Suppressor macrophage treated with lipopolysaccharide for 4 hours (primary cell): ENCODE measurements at regions not wholly inside any gene's neighbourhood (a gene's known extent, or its start where the extent isn't known, plus 50 kb on each side); places are given as distances from the start of the nearest gene placed in this dataset.

Experiments used
- DNase-seq: peaks from one replicate; pipeline ENCODE4 v3.0.0-alpha.2; 2020

DNA sequence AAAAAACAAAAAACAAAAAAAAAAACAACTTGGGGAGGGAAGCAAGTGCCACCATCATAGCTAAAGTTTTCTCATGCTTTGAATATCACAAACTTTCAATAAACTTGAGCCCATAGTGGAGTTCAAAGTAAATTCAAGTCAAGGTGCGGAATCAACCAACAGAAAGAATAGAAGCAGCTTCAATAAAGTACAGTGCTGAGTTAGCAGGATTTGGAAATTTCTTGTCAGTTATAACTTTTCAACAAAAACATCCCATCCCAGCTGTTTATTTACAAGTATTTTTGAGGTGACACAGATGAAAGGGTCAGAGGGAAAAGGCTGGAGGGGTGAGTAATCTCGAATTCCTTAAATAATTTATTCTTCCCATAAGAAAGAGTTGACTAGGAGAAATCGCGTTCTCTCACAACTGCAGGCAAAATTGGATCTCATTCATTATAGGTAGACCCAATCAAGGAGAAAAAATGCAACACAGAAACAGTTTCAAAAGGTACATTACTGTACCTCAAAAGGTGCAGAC is 477.4 kb upstream of the RASGRP1 start:
- DNase-seq: no peak

- DNase-seq: no peak
Measured at GRCh38 chr15:39051626-39052322, 487.2 kb upstream of the RASGRP1 start.

GRCh38 chr15:39052323-39052705 is 487.7 kb upstream of the RASGRP1 start:
- no peak for DNase-seq

DNA sequence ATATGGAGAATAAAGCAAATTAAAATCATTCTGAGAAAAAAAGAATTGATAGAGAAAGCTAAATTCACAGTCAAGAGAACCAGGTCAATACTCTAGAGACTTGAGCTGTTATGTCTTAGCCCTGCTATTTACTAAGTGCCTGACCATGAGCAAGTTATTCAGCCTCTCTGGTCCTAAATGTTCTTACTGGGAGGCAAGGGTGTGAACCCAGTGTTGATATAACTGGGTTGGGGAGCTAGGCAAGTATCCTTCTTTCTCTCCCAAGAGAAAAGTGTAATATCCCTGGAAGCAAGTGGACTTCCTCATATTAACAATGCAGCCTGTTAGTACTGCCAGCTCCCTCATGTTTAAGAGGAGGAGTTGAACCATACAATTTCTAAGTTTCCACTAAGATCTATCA is 488.9 kb upstream of the RASGRP1 start:
- no peak for DNase-seq

DNA sequence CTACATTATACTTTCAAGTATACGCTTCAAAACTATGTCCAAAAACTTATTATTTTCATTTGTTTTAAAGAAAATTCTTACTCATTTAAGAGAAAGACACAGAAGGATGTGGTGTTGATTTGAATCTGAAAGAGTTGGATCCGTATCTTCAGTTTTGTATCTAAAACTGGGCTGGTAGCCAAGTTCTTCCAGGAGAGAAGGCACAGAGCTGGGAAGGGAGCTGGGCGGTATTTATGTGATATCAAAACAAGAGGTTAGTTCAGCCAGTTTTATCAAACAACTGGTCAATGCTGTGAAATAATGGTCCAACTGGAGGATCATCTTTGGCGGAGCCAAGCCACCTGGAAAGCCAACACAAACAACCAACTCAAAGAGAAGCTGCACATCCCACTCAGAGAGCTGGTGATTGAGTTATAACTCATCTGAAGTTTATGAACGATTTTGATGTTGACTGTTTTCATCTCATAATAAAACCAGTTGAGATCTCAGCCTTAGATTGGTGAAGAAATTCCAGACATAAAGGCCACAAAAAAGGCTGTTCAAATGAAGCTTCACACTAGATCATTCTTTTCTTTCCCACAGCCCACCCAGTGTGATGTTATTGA is 489.6 kb upstream of the RASGRP1 start:
- DNase-seq: no peak

DNA sequence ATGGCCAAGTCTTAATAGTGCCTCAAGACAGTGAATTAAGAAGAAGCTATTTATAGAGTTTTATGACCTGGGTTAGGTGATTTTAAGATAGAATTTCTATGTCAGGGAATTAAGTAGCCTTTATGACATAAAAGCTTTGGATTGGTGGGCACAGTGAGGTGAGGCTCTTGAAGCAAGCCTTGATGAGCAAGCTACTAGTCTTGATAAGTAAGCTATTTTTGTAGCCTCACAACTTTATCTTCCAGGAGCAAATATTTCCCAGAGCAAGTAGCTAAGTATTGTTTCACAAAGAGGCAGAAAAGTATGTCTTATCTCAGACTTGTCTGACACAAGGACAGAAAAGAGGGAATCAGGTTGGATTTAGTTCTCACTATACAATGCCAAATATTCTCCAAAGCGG is 491.7 kb upstream of the RASGRP1 start:
- no peak for DNase-seq

DNA sequence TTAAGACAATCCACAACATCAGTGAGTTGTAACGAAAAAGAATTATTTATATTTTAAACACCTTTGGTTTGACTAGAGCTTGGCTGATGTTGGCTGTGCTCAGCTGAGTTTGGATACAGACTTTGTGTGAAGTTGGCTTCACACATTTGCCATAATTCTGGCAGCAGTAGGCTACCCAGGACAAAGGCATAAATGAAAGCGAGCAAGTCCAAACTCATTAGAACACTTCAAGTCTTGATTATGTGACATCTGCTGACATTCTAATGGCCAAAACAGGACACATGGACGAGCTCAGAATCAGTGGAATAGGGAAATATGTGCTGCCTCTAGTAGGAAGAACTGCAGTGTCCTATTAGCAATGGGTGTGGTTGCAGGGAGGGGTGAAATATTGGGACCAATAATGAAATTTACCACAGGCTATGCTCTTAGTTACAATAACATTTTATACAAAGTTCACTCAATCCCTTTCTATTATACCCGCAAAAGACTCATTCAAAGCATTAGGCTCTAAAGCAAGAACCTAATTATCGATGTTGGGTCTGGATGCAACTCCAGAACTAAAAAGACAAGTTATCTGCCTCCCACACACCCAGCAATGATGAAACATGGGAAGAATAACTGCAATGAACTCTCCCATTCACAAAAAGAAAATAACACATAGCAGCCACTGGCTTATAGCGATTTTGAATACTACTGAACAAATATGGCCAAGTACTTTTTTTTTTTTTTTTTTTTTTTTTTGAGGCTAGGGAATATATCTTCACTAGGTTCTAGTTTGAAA is 493.9 kb upstream of the RASGRP1 start:
- DNase-seq: no peak

DNA sequence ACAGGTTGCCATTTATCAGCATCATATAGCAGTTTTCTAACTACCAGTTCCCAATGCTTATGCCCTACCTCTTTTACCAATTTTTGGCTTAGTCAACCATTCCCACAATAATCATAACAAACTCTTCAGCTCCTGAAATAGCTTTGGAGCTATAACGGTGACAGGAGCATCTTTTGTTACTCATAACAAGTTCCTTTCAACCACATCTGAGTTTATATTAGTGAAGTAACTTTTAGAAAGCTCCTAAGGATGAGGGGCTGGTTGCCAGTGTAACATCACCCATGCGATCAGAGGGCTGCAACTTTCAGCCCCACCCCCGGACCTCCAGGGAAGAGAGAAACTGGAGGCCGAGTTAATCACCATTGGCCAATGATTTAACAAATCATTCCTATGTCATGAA is 495.3 kb upstream of the RASGRP1 start:
- no peak for DNase-seq

GRCh38 chr15:39061952-39062464 is 497.4 kb upstream of the RASGRP1 start:
- DNase-seq: no peak

DNA sequence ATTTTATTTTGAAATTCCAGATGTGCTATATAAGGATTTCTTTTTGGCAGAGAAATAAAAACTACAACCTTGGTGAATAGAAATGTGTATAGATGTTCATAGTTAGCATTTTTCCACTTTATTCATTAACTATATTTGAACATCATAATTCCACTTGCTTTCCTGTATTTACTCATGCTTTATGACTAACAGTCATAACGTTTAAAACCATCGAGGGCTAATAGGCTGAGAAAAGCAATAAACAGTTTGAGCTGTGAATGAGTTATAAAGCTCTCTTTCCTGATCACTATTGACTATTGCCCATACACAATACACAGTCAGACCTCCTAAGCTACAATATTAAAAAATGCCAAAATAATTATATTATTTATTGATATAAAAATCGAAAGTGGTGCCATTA is 502.1 kb upstream of the RASGRP1 start:
- DNase-seq: no peak

DNA sequence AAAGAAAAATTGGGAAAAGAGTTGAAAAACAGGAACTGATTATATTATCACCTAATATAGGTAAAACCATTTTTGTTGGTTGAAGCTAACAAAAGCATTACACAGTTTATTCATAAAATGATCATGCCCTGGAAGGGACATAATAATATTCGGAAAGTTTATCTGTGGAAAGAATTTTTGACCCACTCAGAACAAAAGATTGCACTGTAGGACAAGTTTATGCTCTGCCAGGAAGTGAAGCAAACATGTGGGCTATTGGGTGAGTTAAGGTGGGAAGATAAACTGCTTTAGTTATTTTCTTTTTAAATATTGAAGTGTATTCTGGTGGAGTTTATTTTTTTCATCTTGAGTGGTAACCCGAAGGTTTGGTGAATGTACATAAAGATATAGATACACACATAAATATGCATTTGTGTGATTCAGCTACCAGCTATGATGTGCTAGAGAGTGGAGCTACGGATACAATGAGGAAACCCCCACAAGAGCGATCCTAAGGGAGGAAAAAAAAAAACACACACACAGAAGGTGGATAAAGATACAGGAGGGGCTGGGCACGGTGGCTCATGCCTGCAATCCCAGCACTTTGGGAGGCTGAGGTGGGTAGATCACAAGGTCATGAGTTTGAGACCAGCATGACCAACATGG is 506.4 kb upstream of the THBS1 start:
- DNase-seq: no peak

DNA sequence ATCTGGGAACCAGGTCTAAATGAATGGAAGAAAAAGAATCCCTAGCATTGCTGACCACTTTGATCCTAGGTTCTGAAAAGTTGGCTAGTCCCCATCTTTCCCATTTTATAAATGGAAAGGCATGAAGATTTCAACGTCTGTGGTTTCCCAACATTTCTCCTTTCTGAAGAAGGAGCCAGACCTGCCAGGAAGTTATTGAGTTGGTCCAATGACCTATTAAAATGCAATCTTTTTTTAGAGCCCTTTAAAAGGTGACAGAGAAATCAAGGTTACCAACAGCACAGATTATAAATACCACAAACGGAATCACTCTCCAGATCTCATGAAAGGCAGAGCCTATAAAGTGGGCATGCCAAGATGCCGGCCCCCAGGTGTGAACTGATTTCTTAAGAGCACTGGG is 505.6 kb upstream of the THBS1 start:
- no peak for DNase-seq

DNA sequence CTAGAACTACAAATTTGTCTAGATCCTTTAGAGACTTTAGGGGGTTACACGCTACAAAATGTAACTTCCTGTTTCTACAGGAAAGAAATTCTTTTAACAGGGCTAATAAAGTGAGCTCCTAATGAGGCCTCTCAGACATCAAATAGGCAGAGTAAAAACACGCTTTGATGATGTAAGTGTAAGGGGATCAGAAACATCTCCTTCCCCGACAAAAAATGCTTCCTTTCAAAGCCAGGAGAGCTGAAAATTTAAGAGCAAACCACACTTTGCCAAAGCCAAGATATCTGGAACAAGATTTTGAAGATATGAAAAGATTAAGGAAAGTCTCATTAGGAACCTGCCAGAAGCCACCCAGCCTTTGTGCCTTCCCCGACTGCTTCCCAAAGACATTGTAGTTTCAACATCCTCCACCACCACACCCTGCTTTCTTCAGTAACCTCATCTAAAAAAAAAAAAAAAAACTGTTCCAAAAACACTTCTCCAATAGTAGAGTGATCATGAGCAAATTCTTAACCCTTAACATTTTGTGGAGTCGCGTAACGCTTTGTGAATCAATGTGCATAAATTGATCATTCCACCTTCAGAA is 505.0 kb upstream of the THBS1 start:
- no peak for DNase-seq

GRCh38 chr15:39078026-39078425 is 502.9 kb upstream of the THBS1 start:
- DNase-seq: no peak

GRCh38 chr15:39079296-39079847 is 501.5 kb upstream of the THBS1 start:
- DNase-seq: no peak

DNA sequence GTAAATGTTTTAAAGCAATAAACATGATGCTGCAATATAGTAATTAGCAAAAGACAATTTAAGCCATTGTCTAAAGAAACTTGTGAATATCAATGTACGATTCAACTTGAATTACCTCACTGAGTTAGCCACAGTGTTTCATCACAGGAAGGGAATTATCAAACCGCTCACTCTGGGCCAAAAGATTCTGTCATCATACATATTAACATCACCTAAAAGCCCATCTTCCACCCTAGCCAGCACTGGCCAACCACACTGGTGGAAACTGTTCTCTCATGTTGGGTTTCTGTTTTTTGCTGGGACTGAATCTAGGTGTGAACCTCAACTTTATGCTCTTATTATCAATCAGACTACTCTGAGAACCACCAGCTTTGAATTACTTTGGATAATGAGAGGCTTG is 497.7 kb upstream of the THBS1 start:
- peak; percentile 25 for DNase-seq

- DNase-seq: peak; percentile 62
Measured at GRCh38 chr15:39084674-39085530, 496.0 kb upstream of the THBS1 start.

GRCh38 chr15:39086641-39087040 is 494.2 kb upstream of the THBS1 start:
- DNase-seq: no peak

DNA sequence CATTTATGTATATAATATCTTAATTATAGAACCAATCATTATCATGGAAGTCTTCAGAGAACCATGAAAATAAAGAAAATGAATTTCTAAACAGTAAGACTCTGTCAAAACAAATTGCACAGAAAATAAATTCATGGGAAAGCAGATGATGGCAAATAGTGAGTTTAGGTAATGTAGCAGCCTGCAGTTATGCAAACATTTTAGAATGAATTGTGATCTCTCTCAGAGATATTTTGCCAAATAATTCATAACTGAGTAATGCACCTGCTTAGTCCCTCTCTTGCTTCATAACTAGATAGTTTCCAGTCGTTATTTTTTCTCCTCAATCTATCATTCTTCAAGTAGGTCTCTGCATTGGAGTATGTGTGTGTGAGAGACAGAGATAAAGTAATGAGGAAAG is 492.7 kb upstream of the THBS1 start:
- no peak for DNase-seq

GRCh38 chr15:39092354-39092753 is 488.5 kb upstream of the THBS1 start:
- no peak for DNase-seq

DNA sequence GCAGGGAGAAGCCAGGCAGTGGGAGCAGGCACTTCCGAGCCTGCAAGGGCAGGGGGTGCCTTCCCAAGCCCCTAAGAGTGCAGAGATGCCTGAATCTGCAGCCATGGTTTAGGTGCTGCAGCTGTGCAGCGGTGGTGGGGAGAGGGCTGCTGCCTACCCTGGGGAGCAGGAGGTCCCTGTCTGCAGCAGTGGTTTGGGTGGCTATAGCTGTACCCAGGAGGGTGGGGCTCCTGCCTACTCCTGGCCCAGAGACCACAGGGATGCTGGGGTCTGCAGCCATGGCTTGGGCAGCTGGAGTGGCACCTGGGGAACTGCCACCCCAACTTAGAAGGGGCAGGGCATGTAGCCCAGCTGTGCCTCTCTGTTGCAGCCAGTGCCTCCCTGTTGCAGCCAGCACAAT is 488.1 kb upstream of the THBS1 start:
- DNase-seq: no peak

- no peak for DNase-seq
Measured at GRCh38 chr15:39094116-39094515, 486.8 kb upstream of the THBS1 start.
